HG02759 (cell line): ENCODE measurements at regions not wholly inside any gene's neighbourhood (a gene's known extent, or its start where the extent isn't known, plus 50 kb on each side); places are given as distances from the start of the nearest gene placed in this dataset.
"Not testable (repeated sequence)": the region's sequence is repeated elsewhere in the genome, so short reads cannot be mapped to it uniquely, and the experiment has no call there.

Experiments used
- ATAC-seq: cut with Tn5 transposase; IDR thresholded peaks from one replicate; pipeline ENCODE4 v1.9.1; 2021; ENCODE audit warnings: mild to moderate bottlenecking, moderate library complexity; ENCODE audit not compliant: unreplicated experiment

DNA sequence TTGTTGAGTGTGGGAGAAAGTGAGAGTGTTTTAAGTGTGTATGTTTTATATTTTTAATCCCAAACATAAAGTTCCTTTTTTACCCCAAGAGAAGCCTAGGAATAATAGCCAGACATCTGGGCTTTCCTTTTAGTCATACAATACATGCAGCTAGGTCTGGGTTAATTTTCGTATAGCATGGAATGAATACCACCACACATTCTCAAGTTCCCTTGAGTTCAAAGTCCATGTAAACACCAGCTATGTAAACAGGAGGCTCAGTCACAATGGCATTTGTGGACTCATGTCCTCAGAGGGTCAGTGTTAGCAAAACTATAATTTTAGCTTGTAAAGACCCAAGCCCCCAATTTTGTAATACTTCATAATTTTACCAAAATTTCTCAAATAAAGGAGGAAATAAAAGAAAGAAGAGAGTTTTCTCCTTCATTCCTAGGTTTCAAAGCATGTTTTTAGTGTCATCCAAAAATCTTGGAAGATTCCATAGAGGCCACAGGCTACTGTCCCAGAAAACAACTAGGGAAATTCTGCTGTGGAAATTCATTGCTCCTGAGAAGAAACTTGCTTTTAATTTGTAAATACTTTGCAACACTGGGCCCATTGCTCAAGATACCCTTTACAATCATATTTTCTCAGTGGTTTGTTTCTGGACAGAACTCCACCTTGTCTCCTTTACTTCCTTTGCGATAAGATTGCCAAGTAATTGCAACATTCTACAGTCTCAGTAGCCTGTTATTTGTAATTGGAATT is 671.2 kb downstream of the COL12A1 start:
- no peak for ATAC-seq

DNA sequence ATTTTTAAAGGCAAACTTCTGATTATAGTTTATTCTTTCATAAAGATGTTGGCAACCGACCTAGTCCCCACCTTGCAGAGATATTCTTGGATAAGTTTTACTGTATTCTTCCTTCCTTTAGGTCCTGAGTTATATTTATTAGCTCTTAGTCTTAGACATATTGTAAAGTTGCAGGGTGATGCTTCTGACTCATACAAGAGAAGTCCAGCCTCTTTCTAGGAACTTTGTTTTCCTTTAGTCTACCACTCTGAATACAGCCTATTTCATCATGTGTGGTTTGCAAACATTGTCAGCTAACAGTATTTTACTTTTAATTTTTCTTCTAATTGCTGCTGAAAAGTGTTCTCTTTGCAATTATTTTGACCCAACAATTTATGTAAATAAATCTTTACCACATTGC is 686.7 kb downstream of the COL12A1 start:
- ATAC-seq: no peak

DNA sequence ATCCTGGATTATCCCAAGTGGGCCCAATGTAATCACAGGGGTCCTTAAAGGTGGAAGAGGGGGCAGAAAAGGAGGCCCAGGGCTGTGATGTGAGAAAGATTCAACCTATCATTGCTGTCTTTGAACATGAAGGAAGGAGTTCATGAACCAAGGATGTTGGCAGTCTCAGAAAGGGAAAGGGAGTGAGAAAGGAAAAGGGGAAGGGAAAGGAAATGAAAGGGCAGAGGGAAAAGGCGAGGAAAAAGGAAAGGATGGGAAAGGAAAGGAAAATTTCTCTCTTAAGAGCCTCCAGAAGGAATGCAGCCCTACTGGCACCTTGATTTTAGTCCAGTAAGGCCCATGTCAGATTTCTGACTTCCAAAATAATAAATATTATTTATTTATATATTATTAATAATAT is 687.8 kb downstream of the COL12A1 start:
- ATAC-seq: no peak

DNA sequence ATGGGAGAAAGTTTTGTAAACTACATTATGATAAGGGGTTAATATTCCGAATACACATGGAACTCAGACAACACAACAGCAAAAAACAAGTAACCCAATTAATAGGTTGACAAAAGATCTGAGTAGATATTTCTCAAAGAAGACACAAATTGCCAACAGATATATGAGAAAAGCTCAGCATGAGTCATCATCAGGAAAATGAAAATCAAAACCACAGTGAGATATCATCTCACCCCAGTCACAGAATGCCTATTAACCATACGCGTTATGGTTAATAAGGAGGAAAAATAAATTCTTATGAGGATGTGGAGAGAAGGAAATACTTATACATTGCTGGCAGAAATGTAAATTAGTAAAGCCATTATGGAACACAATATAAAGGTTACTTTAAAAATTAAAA is 695.0 kb downstream of the COL12A1 start:
- ATAC-seq: no peak

DNA sequence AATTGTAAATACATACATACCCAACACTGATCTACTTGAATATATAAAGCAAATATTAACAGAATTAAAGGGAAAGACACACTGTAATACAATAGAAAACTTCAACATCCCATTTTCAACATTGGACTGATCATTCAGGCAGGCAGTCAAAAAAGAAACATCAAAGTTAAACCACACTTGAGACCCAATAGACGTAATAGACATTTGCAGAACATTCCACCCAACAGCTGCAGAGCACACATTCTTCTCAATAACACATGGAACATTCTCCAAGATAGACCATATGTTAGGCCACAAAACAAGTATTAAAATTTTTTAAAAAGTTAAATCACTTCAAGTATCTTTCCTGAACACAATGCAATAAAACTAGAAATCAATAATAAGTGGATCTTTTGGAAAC is 698.2 kb downstream of the COL12A1 start:
- ATAC-seq: no peak

DNA sequence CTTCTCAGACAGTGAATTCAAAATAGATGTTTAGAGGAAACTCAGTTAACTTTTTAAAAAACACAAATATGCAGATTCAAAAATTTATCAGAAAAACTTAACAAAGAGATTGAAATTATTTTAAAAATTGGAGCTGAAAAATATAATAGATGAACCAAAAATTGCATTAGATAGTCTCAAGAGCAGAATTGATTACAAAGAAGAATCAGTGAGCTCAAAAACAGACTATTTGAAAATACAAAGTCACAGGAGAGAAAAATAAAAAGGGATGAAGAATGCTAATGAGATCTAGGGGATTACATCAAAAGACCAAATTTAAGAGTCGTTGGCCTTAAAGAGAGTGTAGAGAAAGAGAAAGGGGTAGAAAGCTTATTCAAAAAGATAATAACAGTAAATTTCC is 700.5 kb downstream of the COL12A1 start:
- no peak for ATAC-seq

DNA sequence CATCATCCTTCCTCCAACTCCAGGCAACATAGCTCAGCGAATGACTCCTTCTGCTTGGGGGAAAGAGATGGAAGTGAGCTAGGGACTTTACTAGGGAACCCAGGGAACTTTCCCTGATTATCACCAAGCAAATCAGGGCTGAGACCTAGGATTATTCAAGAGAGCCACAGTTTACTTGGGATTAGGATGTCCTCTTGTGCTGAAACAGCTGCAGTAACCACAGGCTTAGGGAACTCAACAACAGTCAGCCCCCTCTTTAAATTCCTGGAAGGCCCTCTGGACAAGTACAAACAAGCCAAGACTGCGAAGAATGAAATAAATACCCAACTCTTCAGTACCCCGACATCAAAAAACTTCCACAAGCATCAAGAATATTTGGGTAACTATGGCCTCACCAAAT is 700.9 kb downstream of the COL12A1 start:
- no peak for ATAC-seq

DNA sequence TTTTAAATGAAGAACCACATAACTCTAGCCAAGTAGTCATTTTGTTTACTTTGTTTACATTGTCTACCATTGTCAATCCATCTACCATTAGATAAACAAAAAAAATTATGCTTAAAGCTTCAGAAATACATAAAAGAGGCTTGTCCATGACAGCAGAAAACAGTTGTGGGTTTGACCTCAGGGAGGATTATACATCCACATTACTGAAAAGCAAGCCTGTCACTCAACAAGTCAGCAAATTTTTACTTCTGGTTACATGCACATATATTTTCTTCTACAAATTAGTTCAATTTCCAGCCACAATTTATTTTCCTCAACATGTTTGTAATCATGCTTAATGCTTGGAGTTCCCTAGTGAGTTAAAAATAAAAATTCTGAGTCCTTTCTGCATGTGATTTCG is 713.3 kb downstream of the COL12A1 start:
- no peak for ATAC-seq

DNA sequence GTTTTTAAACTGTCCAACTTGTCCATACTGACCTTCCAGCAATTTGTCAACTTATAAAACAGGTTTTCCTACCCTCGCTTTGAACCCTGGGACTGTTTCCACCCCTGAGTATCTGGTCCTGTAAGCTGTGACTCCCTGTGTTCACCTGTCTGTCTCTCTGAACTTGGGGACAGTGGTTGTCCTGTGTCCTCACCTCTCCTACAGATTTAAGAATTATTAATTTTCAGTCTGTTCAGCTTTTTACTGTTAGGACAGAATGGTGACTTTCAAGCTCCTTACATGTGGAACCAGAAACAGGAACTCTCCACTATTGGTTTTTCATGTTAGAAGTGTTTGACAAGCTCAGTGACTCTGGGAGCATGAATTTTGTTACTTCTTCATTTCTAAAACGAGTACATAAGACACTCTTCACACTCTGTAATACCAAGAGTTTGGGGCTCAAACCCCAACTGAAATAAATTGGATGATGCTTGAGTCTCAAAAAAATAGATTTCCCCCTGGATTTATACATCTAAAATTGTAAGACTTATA is 713.9 kb downstream of the COL12A1 start:
- ATAC-seq: peak; percentile 57

DNA sequence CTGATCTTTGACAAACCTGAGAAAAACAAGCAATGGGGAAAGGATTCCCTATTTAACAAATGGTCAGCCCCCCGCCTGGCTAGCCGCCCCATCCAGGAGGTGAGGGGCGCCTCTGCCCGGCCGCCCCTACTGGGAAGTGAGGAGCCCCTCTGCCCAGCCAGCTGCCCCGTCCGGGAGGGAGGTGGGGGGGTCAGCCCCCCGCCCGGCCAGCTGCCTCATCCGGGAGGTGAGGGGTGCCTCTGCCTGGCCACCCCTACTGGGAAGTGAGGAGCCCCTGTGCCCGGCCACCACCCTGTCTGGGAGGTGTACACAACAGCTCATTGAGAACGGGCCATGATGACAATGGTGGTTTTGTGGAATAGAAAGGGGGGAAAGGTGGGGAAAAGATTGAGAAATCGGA is 717.1 kb downstream of the COL12A1 start:
- ATAC-seq: not testable (repeated sequence)

DNA sequence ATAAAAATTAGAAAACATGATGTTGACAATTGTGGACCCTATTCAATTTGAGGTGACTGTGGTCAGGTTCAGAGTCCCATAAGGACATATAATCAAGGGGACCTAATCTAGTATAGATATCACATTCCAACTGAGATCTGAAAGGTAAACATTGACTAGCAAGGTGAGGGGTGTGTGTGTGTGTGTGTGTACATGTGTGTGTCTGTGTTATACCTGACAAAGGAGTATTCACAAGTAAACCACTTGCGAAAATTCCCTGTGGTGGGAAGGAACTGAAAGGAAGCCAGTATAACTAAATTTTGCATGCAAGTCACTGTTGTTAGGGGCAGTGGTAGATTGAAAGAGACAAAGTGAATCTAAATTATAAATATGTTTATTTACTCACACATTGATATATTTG is 723.7 kb downstream of the COL12A1 start:
- ATAC-seq: no peak

DNA sequence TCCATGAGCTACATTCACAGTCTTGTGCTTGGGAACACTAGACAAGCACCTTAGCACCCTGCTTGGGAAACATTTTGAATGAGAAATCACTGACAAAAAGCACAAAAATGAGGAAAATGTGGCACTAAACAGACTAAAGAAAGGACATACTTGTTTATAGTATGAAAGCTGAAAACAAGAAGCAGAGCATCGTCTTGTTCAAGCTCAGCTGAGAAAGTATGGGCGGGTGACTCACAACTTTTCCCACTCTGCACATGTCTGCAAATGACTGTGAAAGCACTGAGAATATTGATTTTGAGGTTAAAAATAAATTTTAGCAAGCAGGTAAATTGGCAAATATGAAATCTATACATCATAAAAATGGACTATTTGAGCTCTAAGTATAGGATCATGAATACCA is 725.3 kb downstream of the COL12A1 start:
- no peak for ATAC-seq

DNA sequence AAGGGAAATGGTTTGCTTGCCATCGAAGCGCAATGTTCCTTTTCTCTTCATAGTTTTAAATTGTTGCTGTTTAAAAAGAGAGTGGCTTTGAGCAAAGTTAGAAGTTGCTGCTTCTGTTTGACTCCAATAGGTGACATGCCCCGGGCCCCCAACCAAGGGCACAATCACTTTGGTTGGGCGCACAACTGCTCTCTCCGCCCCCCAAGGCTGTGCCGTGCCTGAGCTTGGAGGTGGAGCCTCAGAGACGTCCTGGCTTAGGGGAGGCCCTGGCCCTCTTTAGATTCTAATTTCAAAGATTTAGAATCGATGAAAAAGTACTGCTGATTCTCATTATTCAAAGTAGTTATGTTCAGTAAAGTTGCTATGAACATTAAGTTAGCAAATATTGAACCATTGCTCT is 725.9 kb downstream of the COL12A1 start:
- no peak for ATAC-seq

DNA sequence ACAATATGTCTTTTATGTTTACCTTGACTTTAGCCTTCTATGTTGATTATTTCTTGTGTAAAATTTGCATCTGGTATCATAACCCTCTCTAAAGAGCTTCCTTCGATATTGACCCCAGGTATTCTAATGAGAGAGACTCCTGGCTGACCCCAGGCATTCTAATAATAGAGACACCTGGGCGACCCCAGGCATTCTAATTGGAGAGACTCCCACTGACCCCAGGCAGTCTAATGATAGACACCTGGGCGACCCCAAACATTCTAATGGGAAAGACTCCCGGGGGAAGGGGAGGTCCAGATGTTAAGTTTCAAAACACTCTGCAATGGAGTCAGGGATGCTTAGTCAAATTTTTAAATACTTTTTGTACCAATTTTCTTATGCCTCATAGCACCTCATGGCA is 726.4 kb downstream of the COL12A1 start:
- no peak for ATAC-seq

DNA sequence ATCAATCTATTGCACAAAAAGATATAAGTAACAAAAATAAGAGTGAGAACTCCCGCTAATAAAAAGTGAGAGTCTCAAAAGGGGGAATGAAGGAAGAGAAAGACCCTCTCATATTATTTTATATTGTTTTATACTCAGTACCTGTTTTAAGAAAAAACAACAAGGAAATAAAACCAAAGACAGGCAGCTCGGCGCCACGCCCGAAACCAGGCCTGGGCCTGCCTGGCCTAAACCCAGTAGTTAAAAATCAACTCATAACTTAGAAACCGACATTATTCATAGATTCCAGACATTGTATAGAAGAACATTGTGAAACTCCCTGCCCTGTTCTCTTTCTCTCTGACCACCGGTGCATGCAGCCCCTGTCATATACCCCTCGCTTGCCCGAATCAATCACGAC is 731.8 kb downstream of the COL12A1 start:
- not testable (repeated sequence) for ATAC-seq

DNA sequence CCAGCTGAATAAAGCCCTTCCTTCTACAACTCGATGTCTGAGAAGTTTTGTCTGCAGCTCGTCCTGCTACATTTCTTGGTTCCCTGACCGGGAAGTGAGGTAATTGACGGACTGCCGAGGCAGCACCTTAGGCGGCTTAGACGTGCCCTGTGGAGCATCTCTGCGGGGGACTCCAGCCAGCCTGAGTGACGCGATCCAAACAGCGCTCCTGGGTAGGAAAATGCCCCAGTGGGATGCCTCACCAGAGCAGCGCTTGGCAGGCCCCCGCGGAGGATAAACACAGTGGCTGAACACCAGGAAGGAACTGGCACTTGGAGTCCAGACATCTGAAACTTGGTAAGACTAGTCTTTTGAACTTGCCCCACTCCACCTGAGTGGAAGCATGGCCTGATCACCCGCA is 737.3 kb downstream of the COL12A1 start:
- ATAC-seq: not testable (repeated sequence)

DNA sequence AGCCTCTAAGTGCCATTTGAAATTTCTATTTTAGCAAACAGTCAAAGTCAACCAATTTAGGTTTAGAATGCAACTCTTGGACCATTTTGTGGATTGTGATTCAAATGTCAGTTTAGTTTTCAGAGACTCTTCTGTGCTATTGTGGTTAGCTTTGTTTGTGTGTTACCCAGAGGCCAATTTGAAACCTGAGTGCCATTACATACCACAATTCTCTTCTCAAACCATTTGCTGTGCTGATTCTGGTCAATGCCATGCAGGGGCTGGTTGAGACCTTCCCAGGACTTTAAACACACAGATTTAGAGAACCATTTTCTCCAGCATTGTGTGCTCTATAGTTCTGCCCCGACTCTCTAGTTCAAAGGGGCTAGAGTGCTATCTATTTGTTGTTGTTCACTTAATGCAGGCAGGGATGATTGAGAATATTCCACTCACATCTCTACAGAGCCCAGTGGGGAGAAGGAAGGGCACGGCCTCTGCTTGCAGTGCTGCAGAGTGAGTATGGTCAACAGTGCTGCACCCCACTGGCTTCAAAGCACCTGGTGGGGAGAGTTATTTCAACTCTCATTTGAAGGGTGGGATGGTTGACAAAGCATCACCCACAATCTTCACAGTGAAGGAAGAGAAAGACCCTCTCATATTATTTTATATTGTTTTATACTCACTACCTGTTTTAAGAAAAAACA is 738.2 kb downstream of the COL12A1 start:
- ATAC-seq: no peak

DNA sequence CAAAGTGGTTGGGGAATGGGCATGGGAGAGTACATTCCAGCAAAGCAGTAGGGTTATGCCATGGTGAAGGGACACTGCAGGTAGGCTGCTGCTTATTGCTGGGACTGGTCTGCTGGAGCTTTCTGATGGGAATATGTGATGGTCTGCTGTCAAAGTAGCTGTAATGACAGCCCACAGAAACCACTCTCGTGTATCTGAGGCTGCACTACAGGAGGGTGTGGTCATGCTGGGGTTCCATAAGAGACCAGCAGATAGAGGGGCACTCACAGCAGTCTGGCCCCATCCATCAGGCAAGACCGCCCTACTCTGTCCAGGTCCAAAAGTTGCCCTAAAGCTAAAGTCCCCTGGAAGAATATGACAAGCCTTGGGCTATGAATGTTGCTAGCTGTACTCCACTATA is 739.3 kb downstream of the COL12A1 start:
- ATAC-seq: no peak

DNA sequence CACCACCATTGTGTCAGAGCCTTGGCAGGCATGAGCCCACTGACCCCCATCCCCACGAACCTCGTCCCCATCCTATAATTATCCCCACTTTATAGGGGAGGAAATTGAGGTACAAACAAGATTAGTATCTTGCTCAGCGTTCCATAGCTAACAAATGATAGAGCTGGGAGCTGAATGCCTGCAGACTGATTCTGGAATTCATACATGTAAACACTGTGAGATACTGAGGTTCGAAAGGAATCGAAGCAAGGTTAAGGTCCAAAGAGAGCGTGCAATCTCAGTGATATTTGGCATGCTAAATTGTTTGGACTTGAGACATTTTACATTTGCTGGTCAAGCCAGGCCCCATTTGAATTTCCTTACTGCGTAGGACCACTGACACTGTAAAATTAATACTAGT is 746.6 kb downstream of the COL12A1 start:
- no peak for ATAC-seq

DNA sequence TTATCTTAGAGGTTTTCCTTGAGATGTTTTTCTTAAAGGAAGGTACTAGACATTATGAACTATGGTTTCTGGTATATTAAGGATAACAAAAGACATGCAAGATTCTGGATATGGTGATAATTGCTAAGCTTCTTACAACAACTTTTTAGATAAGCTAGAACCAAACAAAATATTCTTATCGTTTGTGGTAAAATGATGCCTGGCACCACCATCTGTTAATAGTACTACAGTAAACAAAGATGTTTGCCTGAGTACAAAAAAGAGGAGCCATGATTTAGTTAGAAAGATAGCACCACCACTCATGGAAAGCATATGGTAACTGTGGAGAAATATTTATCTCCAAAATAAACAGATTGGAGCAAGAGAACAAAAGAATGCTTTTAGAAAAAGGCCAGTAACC is 747.3 kb downstream of the COL12A1 start:
- ATAC-seq: no peak

DNA sequence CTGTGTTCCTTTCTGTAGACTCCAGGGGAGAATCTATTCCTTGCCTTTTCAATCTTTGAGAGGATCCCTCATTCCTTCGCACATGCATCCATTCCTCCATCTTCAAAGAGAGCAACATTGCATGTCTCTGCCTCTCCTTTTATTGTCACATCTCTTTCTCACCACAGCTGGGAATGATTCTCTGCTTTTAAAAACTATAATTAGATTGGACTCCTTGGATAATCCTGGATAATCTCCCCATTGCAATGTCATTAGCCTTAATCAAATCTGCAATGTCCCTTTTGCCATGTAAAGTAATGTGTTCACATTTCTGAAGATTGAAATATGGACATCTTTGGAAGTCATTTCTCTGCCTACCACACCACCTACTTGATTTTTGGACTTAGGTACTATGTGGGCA is 750.1 kb downstream of the COL12A1 start:
- no peak for ATAC-seq

DNA sequence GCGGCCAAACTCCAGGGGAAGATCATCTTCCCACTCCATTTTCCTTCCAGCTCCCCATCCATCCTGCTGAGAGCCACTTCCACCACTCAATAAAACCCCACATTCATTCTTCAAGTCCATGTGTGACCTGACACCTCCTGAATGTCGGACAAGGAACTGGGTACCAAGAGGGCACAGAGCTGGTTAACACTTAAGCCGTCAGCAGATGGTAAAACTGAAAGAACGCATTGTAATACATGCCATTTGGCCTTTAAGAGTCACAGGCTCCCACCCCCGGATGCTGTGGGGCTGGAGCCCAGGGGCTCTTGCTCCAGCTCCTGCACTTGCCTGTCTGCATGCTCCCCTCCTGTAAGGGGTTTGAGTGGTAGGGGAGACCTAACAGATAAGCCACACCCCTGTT is 753.9 kb downstream of the COL12A1 start:
- ATAC-seq: no peak
